Neural progenitor cell (in vitro differentiated cells): ENCODE measurements at regions not wholly inside any gene's neighbourhood (a gene's known extent, or its start where the extent isn't known, plus 50 kb on each side); places are given as distances from the start of the nearest gene placed in this dataset.
"Not testable (repeated sequence)": the region's sequence is repeated elsewhere in the genome, so short reads cannot be mapped to it uniquely, and the experiment has no call there.

Experiments used
- DNase-seq: peaks from one replicate; pipeline ENCODE4 v3.0.0-alpha.2; 2016; ENCODE audit warnings: low spot score
- H2AFZ ChIP-seq: fragments of 200-600 bp; sonication (generic); replicated peaks from 2 replicates; pipeline ENCODE4 v1.6.1; 2016; ENCODE audit warnings: antibody characterized with exemption
- H3F3A ChIP-seq: fragments of 200-600 bp; sonication (generic); 2 replicates; pipeline ENCODE4 v1.6.1; 2016; ENCODE audit warnings: antibody characterized with exemption, low read depth
- H3K27ac ChIP-seq: fragments of 200-600 bp; sonication (generic); 2 replicates; pipeline ENCODE4 v1.5.1; 2016; ENCODE audit warnings: mild to moderate bottlenecking
- H3K27me3 ChIP-seq: fragments of 200-600 bp; sonication (generic); 2 replicates; pipeline ENCODE4 v1.6.1; 2016; ENCODE audit warnings: mild to moderate bottlenecking, moderate library complexity
- H3K36me3 ChIP-seq: fragments of 200-600 bp; sonication (generic); 2 replicates; pipeline ENCODE4 v1.5.1; 2016
- H3K4me1 ChIP-seq: fragments of 200-600 bp; sonication (generic); 2 replicates; pipeline ENCODE4 v1.6.1; 2016; ENCODE audit warnings: mixed run types
- H3K4me2 ChIP-seq: fragments of 200-600 bp; sonication (generic); 2 replicates; pipeline ENCODE4 v1.6.1; 2016
- H3K4me3 ChIP-seq: fragments of 200-600 bp; sonication (generic); 2 replicates; pipeline ENCODE4 v1.5.1; 2016
- H3K79me2 ChIP-seq: fragments of 200-600 bp; sonication (generic); 2 replicates; pipeline ENCODE4 v1.6.1; 2016; ENCODE audit warnings: low read depth
- H3K9ac ChIP-seq: fragments of 200-600 bp; sonication (generic); 2 replicates; pipeline ENCODE4 v1.6.1; 2016
- H3K9me3 ChIP-seq: fragments of 200-600 bp; sonication (generic); 2 replicates; pipeline ENCODE4 v1.5.1; 2016; ENCODE audit warnings: low read depth
- H4K20me1 ChIP-seq: fragments of 200-600 bp; sonication (generic); 2 replicates; pipeline ENCODE4 v1.6.1; 2016; ENCODE audit warnings: low read depth
- H3K27ac Mint-ChIP-seq: 3 replicates; pipeline ENCODE4 v1.8.0; 2021; ENCODE audit warnings: mixed read lengths
- H3K27me3 Mint-ChIP-seq: 2 replicates; pipeline ENCODE4 v1.8.0; 2022; ENCODE audit warnings: low read depth, mild to moderate bottlenecking, inconsistent platforms, moderate library complexity, mixed read lengths; ENCODE audit not compliant: insufficient read depth
- H3K36me3 Mint-ChIP-seq: 3 replicates; pipeline ENCODE4 v1.8.0; 2021; ENCODE audit warnings: mixed read lengths
- H3K4me1 Mint-ChIP-seq: 3 replicates; pipeline ENCODE4 v1.8.0; 2021; ENCODE audit warnings: mixed read lengths
- H3K4me3 Mint-ChIP-seq: 3 replicates; pipeline ENCODE4 v1.8.0; 2021; ENCODE audit warnings: mild to moderate bottlenecking, moderate library complexity, mixed read lengths
- H3K9me3 Mint-ChIP-seq: 3 replicates; pipeline ENCODE4 v1.8.0; 2020; ENCODE audit warnings: mixed read lengths
- CTCF ChIP-seq: fragments of 200-600 bp; sonication (generic); IDR thresholded peaks from 2 replicates; pipeline ENCODE4 v1.5.1; 2017; ENCODE audit warnings: antibody characterized with exemption, mild to moderate bottlenecking

DNA sequence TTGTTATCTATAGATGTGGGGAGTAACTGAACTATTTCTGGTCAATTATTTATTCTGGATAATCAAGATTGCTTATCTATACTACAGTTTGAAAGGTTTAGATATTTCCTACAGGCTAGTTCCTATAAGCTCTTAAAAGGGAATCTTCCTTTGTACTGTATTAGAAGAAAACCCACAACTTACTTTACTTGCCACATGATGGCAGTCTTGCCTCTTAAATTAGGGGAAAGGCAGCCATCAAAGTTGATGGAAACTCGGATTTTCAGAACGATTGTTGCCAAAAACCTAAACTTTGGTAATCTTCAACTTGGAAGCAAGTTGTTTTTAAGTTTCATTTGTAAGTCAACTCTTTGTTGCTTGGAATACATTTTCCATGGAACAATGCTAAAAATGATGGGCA lies 77.2 kb upstream of the AGTPBP1 start:
- not testable (repeated sequence) for H3K4me3 ChIP-seq, H3K27me3 Mint-ChIP-seq, H3F3A ChIP-seq, H3K27ac Mint-ChIP-seq, H3K27me3 ChIP-seq, H3K4me1 ChIP-seq, H4K20me1 ChIP-seq, H3K4me2 ChIP-seq, H3K9ac ChIP-seq, H3K27ac ChIP-seq, H3K4me1 Mint-ChIP-seq, H2AFZ ChIP-seq, H3K9me3 Mint-ChIP-seq, H3K9me3 ChIP-seq, H3K4me3 Mint-ChIP-seq
- Histone ChIP-seq H3K79me2 (peaks cover 11% of the 10 kb centered on the region), H3K36me3 (peaks cover 11% of the 10 kb centered on the region)
- TF ChIP-seq CTCF: peak; percentile 64
- DNase-seq: peak; percentile 7
- H3K36me3 Mint-ChIP-seq: peaks cover 15% of the 10 kb centered on the region

DNA sequence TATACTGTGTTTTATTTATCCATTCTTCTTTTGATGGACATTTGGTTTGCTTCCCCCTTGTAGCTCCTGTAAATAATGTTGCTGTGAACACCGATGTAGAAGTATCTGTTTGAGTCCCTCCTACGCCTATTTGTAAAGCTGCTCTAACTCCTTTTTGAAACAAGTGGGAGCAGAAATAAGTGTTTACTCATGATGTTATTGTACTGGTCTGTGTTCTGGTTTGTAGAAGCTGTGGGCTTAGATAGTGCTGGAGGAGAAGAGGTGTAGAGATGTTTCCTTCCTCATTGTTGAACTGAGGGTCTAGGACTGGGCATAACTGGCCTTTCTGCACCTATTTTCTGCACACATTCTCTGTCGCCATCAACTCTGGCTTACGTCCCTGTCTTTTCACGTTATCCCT lies 78.8 kb upstream of the AGTPBP1 start:
- DNase-seq, H3K9ac ChIP-seq, H3K27me3 ChIP-seq, H3K27ac ChIP-seq, H3F3A ChIP-seq, H3K27ac Mint-ChIP-seq, H3K4me1 Mint-ChIP-seq, H3K4me3 ChIP-seq, H3K27me3 Mint-ChIP-seq, H4K20me1 ChIP-seq, H3K9me3 Mint-ChIP-seq, H3K4me3 Mint-ChIP-seq, H3K4me2 ChIP-seq, H3K4me1 ChIP-seq, H3K9me3 ChIP-seq, H3K79me2 ChIP-seq, H2AFZ ChIP-seq: not testable (repeated sequence)
- peaks cover 19% of the 10 kb centered on the region for H3K36me3 Mint-ChIP-seq
- peaks cover 11% of the 10 kb centered on the region for H3K36me3 ChIP-seq

DNA sequence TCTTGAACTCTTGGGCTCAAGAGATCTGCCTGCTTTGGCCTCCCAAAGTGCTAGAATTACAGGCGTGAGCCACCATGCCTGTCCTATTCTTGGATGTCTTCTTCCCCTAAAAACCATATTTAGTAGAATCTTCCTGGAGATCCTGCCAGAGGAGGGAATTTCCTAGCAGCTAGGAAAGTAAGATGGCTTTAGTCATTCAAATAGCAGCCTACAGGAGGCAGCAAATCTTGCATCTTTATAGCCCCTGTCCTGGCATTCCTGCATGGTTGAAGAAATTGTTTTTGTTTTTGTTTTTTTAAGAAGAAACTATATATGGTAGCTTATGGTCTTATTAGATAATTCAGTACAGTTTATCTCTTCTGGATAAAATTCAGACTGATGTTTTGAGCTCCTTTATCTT lies 83.2 kb upstream of the AGTPBP1 start:
- H3K27me3 ChIP-seq, H3K4me3 Mint-ChIP-seq: not testable (repeated sequence)

GRCh38 chr9:85834591-85834990 lies 92.8 kb upstream of the AGTPBP1 start:
- not testable (repeated sequence) for H3K27me3 ChIP-seq, H3K9me3 ChIP-seq, H3K9me3 Mint-ChIP-seq, H3K27ac Mint-ChIP-seq, H2AFZ ChIP-seq, H4K20me1 ChIP-seq, H3K27me3 Mint-ChIP-seq, H3K79me2 ChIP-seq, H3K4me3 ChIP-seq, H3F3A ChIP-seq, H3K4me1 ChIP-seq, H3K27ac ChIP-seq, H3K4me1 Mint-ChIP-seq, DNase-seq, H3K36me3 ChIP-seq, H3K36me3 Mint-ChIP-seq, H3K4me2 ChIP-seq, H3K9ac ChIP-seq, H3K4me3 Mint-ChIP-seq

More for the DNA sequence above, 83.2 kb upstream of the AGTPBP1 start:
- H3K27me3 Mint-ChIP-seq, H3K9me3 ChIP-seq, H3K27ac ChIP-seq, H3K27ac Mint-ChIP-seq, H3K4me2 ChIP-seq, H2AFZ ChIP-seq, H3K4me1 ChIP-seq, H3F3A ChIP-seq, H3K4me3 ChIP-seq, H3K9ac ChIP-seq, H3K9me3 Mint-ChIP-seq, H3K79me2 ChIP-seq, H3K4me1 Mint-ChIP-seq, H3K36me3 ChIP-seq, H4K20me1 ChIP-seq: not testable (repeated sequence)
- TF ChIP-seq CTCF: peak; percentile 49
- peaks cover 17% of the 10 kb centered on the region for H3K36me3 Mint-ChIP-seq
- DNase-seq: peak; percentile 23

DNA sequence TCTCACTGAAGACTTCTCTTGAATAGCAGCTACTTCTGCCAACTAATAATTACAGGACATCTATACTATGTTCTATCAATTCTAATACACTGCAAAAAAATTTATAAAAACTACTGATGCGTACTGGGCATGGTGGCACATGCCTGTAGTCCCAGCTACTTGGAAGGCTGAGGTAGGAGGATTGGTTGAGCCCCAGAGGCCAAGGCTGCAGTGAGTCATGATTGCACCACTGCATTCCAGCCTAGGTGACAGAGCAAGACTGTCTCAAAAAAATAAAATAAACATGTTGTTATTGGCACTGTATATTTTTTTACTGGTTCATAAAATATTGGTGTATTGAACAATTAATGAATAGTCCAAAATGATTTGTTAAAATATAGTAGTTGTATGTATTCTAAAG lies 97.0 kb upstream of the NAA35 start:
- H3K4me3 Mint-ChIP-seq, H3K27ac Mint-ChIP-seq, H3K27me3 Mint-ChIP-seq, H3K4me2 ChIP-seq, H3K27me3 ChIP-seq, H4K20me1 ChIP-seq, DNase-seq, H3K27ac ChIP-seq, H3K4me1 ChIP-seq, H3F3A ChIP-seq, H3K36me3 ChIP-seq, H3K9ac ChIP-seq, H2AFZ ChIP-seq, H3K4me3 ChIP-seq, H3K9me3 ChIP-seq, H3K79me2 ChIP-seq, H3K4me1 Mint-ChIP-seq, H3K9me3 Mint-ChIP-seq: not testable (repeated sequence)
- peaks cover 14% of the 10 kb centered on the region for H3K36me3 Mint-ChIP-seq

DNA sequence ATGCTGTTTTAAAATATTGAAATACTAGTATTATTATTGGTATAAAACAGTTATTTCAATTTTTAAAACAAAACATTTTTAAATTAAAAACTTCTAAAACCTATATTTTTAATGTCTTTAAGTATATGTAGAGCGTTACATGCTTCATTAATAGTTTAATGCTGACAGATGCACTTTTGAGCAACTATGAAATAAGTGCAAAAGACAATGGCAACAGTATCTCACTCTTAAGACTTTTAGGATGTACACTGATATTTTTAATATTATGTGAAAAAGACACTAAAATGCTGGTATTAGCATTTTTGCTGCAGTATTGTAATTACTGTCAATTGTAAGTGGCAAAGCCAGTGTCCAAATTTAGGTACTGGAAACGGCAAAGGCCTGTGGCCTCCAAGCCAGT lies 93.2 kb upstream of the NAA35 start:
- H3F3A ChIP-seq, H3K79me2 ChIP-seq, H3K27ac ChIP-seq, H3K36me3 ChIP-seq, H3K9me3 ChIP-seq, H3K4me3 ChIP-seq, H3K4me1 Mint-ChIP-seq, H4K20me1 ChIP-seq, H2AFZ ChIP-seq, DNase-seq, H3K27me3 Mint-ChIP-seq, H3K4me1 ChIP-seq, H3K4me2 ChIP-seq, H3K27me3 ChIP-seq, H3K27ac Mint-ChIP-seq, H3K9me3 Mint-ChIP-seq, H3K4me3 Mint-ChIP-seq, H3K9ac ChIP-seq: not testable (repeated sequence)
- peaks cover 16% of the 10 kb centered on the region for H3K36me3 Mint-ChIP-seq
